HEK293 (cell line): ENCODE measurements at regions not wholly inside any gene's neighbourhood (a gene's known extent, or its start where the extent isn't known, plus 50 kb on each side); places are given as distances from the start of the nearest gene placed in this dataset.

Source experiments
- CTCF ChIA-PET: fragments of 350-600 bp; formaldehyde crosslinking; extraction: SDS; loops from one replicate; lab custom pipeline; 2021; ENCODE audit warnings: antibody characterized with exemption; lab: Yijun Ruan, JAX
- POLR2A ChIA-PET: fragments of 300-600 bp; formaldehyde crosslinking; extraction: SDS; loops from one replicate; lab custom pipeline; 2020; ENCODE audit warnings: antibody characterized with exemption, inconsistent platforms; lab: Yijun Ruan, JAX
- H3K27ac ChIP-seq: fragments of 200-500 bp; sonication (Bioruptor generic); 2 replicates; pipeline ENCODE4 v1.5.1; 2014; ENCODE audit warnings: low read depth, low read length, control low read depth, inconsistent platforms; ENCODE audit errors: extremely low read depth
- H3K36me3 ChIP-seq, 2 experiments: fragments of 200-500 bp in 1 of 2; sonication (Bioruptor generic) in 1 of 2; 1 replicate in 1 of 2; 2 replicates in 1 of 2; pipeline ENCODE4 v1.5.1; 2014 to 2017; ENCODE audit warnings: inconsistent platforms in 2 of 2, low read length in 2 of 2; ENCODE audit not compliant: control insufficient read depth in 2 of 2, insufficient read depth in 1 of 2
- H3K4me1 ChIP-seq: fragments of 200-500 bp; sonication (Bioruptor generic); 2 replicates; pipeline ENCODE4 v1.5.1; 2014; ENCODE audit warnings: mild to moderate bottlenecking, low read length, inconsistent platforms; ENCODE audit not compliant: control insufficient read depth, insufficient read depth
- H3K4me3 ChIP-seq: 2 replicates; pipeline ENCODE4 v1.5.1; 2011; ENCODE audit warnings: low read depth, mild to moderate bottlenecking, control low read depth, low read length, moderate library complexity
- H3K9me3 ChIP-seq: fragments of 200-500 bp; sonication (Bioruptor generic); 2 replicates; pipeline ENCODE4 v1.5.1; 2014; ENCODE audit warnings: low read depth, low read length, inconsistent platforms; ENCODE audit not compliant: control insufficient read depth, insufficient read depth
- GFI1B ChIP-seq: fragments of 450-650 bp; formaldehyde crosslinking; IDR thresholded peaks from 2 replicates; pipeline ENCODE4 v1.5.1; 2016; ENCODE audit warnings: missing biosample characterization, missing genetic modification characterization
- GLIS1 ChIP-seq: fragments of 450-650 bp; formaldehyde crosslinking; IDR thresholded peaks from 2 replicates; pipeline ENCODE4 v1.5.1; 2016; ENCODE audit warnings: missing biosample characterization, missing genetic modification characterization
- HOXC10 ChIP-seq: sonication (generic); formaldehyde crosslinking; IDR thresholded peaks from 2 replicates; pipeline ENCODE4 v1.8.1; 2023; ENCODE audit warnings: mild to moderate bottlenecking, missing genetic modification reagents
- KLF1 ChIP-seq: fragments of 450-650 bp; formaldehyde crosslinking; IDR thresholded peaks from 2 replicates; pipeline ENCODE4 v1.5.1; 2016; ENCODE audit warnings: missing biosample characterization, missing genetic modification characterization
- OSR2 ChIP-seq: fragments of 450-650 bp; formaldehyde crosslinking; IDR thresholded peaks from 2 replicates; pipeline ENCODE4 v1.5.1; 2016; ENCODE audit warnings: missing biosample characterization, missing genetic modification characterization
- PBX3 ChIP-seq: sonication (generic); formaldehyde crosslinking; IDR thresholded peaks from 2 replicates; pipeline ENCODE4 v1.8.1; 2022; ENCODE audit warnings: mild to moderate bottlenecking, moderate library complexity, missing genetic modification reagents
- PRDM10 ChIP-seq: fragments of 450-650 bp; formaldehyde crosslinking; IDR thresholded peaks from 2 replicates; pipeline ENCODE4 v1.5.1; 2016; ENCODE audit warnings: missing biosample characterization, missing genetic modification characterization
- REST ChIP-seq: fragments of 450-650 bp; formaldehyde crosslinking; IDR thresholded peaks from 2 replicates; pipeline ENCODE4 v1.5.1; 2016; ENCODE audit warnings: missing biosample characterization, missing genetic modification characterization
- ZBTB17 ChIP-seq: fragments of 450-650 bp; formaldehyde crosslinking; IDR thresholded peaks from 2 replicates; pipeline ENCODE4 v1.5.1; 2016; ENCODE audit warnings: missing biosample characterization, missing genetic modification characterization
- ZBTB21 ChIP-seq: fragments of 450-650 bp; formaldehyde crosslinking; IDR thresholded peaks from 2 replicates; pipeline ENCODE4 v1.5.1; 2017; ENCODE audit warnings: missing biosample characterization, missing genetic modification characterization
- ZFP69B ChIP-seq: fragments of 450-650 bp; formaldehyde crosslinking; IDR thresholded peaks from 2 replicates; pipeline ENCODE4 v1.5.1; 2016; ENCODE audit warnings: missing biosample characterization, missing genetic modification characterization
- ZNF214 ChIP-seq: fragments of 450-650 bp; formaldehyde crosslinking; IDR thresholded peaks from 2 replicates; pipeline ENCODE4 v1.5.1; 2017; ENCODE audit warnings: missing biosample characterization, mild to moderate bottlenecking, missing genetic modification characterization, borderline replicate concordance
- ZNF391 ChIP-seq: fragments of 450-650 bp; formaldehyde crosslinking; IDR thresholded peaks from 2 replicates; pipeline ENCODE4 v1.5.1; 2016; ENCODE audit warnings: low read depth, missing biosample characterization, missing genetic modification characterization, borderline replicate concordance
- ZNF510 ChIP-seq: fragments of 450-650 bp; formaldehyde crosslinking; IDR thresholded peaks from 2 replicates; pipeline ENCODE4 v1.5.1; 2018; ENCODE audit warnings: mild to moderate bottlenecking, missing genetic modification characterization, missing biosample characterization; ENCODE audit not compliant: insufficient replicate concordance
- ZNF585B ChIP-seq: fragments of 450-650 bp; formaldehyde crosslinking; IDR thresholded peaks from 2 replicates; pipeline ENCODE4 v1.5.1; 2016; ENCODE audit warnings: missing biosample characterization, missing genetic modification characterization
- ZNF623 ChIP-seq: fragments of 450-650 bp; formaldehyde crosslinking; IDR thresholded peaks from 2 replicates; pipeline ENCODE4 v1.5.1; 2016; ENCODE audit warnings: missing biosample characterization, missing genetic modification characterization
- ZNF660 ChIP-seq: fragments of 450-650 bp; IDR thresholded peaks from 2 replicates; pipeline ENCODE4 v1.5.1; 2018; ENCODE audit warnings: missing biosample characterization, mild to moderate bottlenecking, missing genetic modification characterization
- ZNF664 ChIP-seq: fragments of 450-650 bp; formaldehyde crosslinking; IDR thresholded peaks from 2 replicates; pipeline ENCODE4 v1.5.1; 2016; ENCODE audit warnings: missing biosample characterization, missing genetic modification characterization
- ZNF791 ChIP-seq: fragments of 450-650 bp; formaldehyde crosslinking; IDR thresholded peaks from 2 replicates; pipeline ENCODE4 v1.5.1; 2016; ENCODE audit warnings: missing biosample characterization, missing genetic modification characterization

GRCh38 chr20:50372770-50373088, 137.5 kb upstream of the PTPN1 start (continued):
- no peak for TF ChIP-seq ZNF214 (tag by site-specific recombination)
- TF ChIP-seq ZFP69B (tag by site-specific recombination) = no peak
- TF ChIP-seq PBX3 = no peak
- TF ChIP-seq REST (tag by site-specific recombination) = no peak
- no peak for TF ChIP-seq ZNF660 (tag by site-specific recombination)

- POLR2A ChIA-PET = no interaction called here
- H3K27ac ChIP-seq = no peak overlapping the region
- no peak overlapping the region for H3K4me3 ChIP-seq
- no peaks in the 10 kb centered on the region for H3K9me3 ChIP-seq
- CTCF ChIA-PET = no interaction called here
- H3K36me3 ChIP-seq = no peaks in the 10 kb centered on the region
- TF ChIP-seq OSR2 (tag by site-specific recombination) (peak; percentile 46; the same call in 1 of the 2 replicates), ZNF391 (no peak), ZNF585B (tag by site-specific recombination) (no peak), HOXC10 (CRISPR knock-in tag) (no peak), KLF1 (tag by site-specific recombination) (peak; percentile 43; the same call in 1 of the 2 replicates), ZNF623 (peak; percentile 93), GLIS1 (0 out of 2 replicates have a peak, but pooled peaks have one; percentile 28), PRDM10 (tag by site-specific recombination) (peak; percentile 85), ZNF664 (tag by site-specific recombination) (no peak), GFI1B (tag by site-specific recombination) (no peak), ZNF791 (tag by site-specific recombination) (no peak), ZNF510 (tag by site-specific recombination) (no peak), ZBTB17 (tag by site-specific recombination) (peak; percentile 42; the same call in 1 of the 2 replicates), ZBTB21 (tag by site-specific recombination) (no peak)
- peaks cover under 1% of the 10 kb centered on the region; the same call in 1 of the 2 replicates for H3K4me1 ChIP-seq
These were observed 136.4 kb upstream of the PTPN1 start for GRCh38 chr20:50373674-50374286.
